WTC11 (cell line): ENCODE measurements at regions not wholly inside any gene's neighbourhood (a gene's known extent, or its start where the extent isn't known, plus 50 kb on each side); places are given as distances from the start of the nearest gene placed in this dataset.

Source experiments
- ATAC-seq: fragments of 200-7000 bp; cut with Tn5 transposase; 2 replicates; pipeline ENCODE4 v1.10.0; 2021; ENCODE audit warnings: mild to moderate bottlenecking, moderate library complexity
- CTCF ChIA-PET: fragments of 300-600 bp; sonication (Branson Sonifier 250); formaldehyde crosslinking; loops from one replicate; lab custom pipeline; 2021; ENCODE audit warnings: antibody characterized with exemption; lab: Charles Lee
- POLR2A ChIA-PET: fragments of 350-600 bp; sonication (Branson Sonifier 250); formaldehyde crosslinking; loops from one replicate; lab custom pipeline; 2021; ENCODE audit warnings: antibody characterized with exemption; lab: Charles Lee
- DNase-seq: peaks from one replicate; pipeline ENCODE4 v3.0.0; 2021; ENCODE audit warnings: low spot score
- H3K27ac Mint-ChIP-seq: 2 replicates; pipeline ENCODE4 v1.8.0; 2021; ENCODE audit warnings: mixed read lengths
- H3K27me3 Mint-ChIP-seq: 2 replicates; pipeline ENCODE4 v1.8.0; 2021; ENCODE audit warnings: low read depth, mild to moderate bottlenecking, moderate library complexity, mixed read lengths
- H3K36me3 Mint-ChIP-seq: 2 replicates; pipeline ENCODE4 v1.8.0; 2021; ENCODE audit warnings: mixed read lengths
- H3K4me1 Mint-ChIP-seq: 2 replicates; pipeline ENCODE4 v1.8.0; 2022; ENCODE audit warnings: mixed read lengths
- H3K4me3 Mint-ChIP-seq: 2 replicates; pipeline ENCODE4 v1.8.0; 2021; ENCODE audit warnings: mild to moderate bottlenecking, moderate library complexity, mixed read lengths
- H3K9me3 Mint-ChIP-seq: 2 replicates; pipeline ENCODE4 v1.8.0; 2021; ENCODE audit warnings: mixed read lengths
- AFF4 ChIP-seq: sonication (generic); formaldehyde crosslinking; IDR thresholded peaks from 2 replicates; pipeline ENCODE4 v1.8.1; 2023; ENCODE audit warnings: mild to moderate bottlenecking, missing genetic modification reagents, borderline replicate concordance
- ARID4B ChIP-seq: sonication (generic); formaldehyde crosslinking; IDR thresholded peaks from 2 replicates; pipeline ENCODE4 v1.8.0; 2023; ENCODE audit warnings: missing genetic modification reagents, mild to moderate bottlenecking, borderline replicate concordance
- ATF3 ChIP-seq: sonication (generic); formaldehyde crosslinking; conservative IDR thresholded peaks from 2 replicates; pipeline ENCODE4 v1.8.1; 2022; ENCODE audit warnings: mild to moderate bottlenecking, missing genetic modification reagents
- CTCF ChIP-seq: fragments of 200-600 bp; IDR thresholded peaks from 2 replicates; pipeline ENCODE4 v1.8.0; 2022; ENCODE audit warnings: antibody characterized with exemption
- E2F4 ChIP-seq: sonication (generic); formaldehyde crosslinking; IDR thresholded peaks from 2 replicates; pipeline ENCODE4 v1.8.1; 2022; ENCODE audit warnings: low read depth, mild to moderate bottlenecking, moderate library complexity, missing genetic modification reagents, borderline replicate concordance
- ELF4 ChIP-seq: sonication (generic); formaldehyde crosslinking; IDR thresholded peaks from 2 replicates; pipeline ENCODE4 v1.8.1; 2022; ENCODE audit warnings: low read depth, mild to moderate bottlenecking, moderate library complexity, missing genetic modification reagents
- EMX1 ChIP-seq: fragments of 250-450 bp; sonication (Bioruptor Pico); IDR thresholded peaks from 2 replicates; pipeline ENCODE4 v1.8.0; 2021; ENCODE audit warnings: mild to moderate bottlenecking
- GTF2I ChIP-seq: fragments of 250-450 bp; sonication (Bioruptor Pico); conservative IDR thresholded peaks from 2 replicates; pipeline ENCODE4 v1.4.0; 2021; ENCODE audit warnings: mild to moderate bottlenecking
- JAZF1 ChIP-seq: fragments of 250-450 bp; sonication (Bioruptor Pico); IDR thresholded peaks from 2 replicates; pipeline ENCODE4 v1.9.0; 2021; ENCODE audit warnings: moderate library complexity, mild to moderate bottlenecking, inconsistent platforms
- MAX ChIP-seq: sonication (generic); formaldehyde crosslinking; IDR thresholded peaks from 2 replicates; pipeline ENCODE4 v1.8.0; 2022; ENCODE audit warnings: mild to moderate bottlenecking, missing genetic modification reagents
- MXD4 ChIP-seq: fragments of 250-450 bp; sonication (Bioruptor Pico); IDR thresholded peaks from 2 replicates; pipeline ENCODE4 v1.8.0; 2021; ENCODE audit warnings: mild to moderate bottlenecking, moderate library complexity, borderline replicate concordance
- MYBL2 ChIP-seq: sonication (generic); formaldehyde crosslinking; IDR thresholded peaks from 2 replicates; pipeline ENCODE4 v1.8.1; 2023; ENCODE audit warnings: mild to moderate bottlenecking, moderate library complexity, missing genetic modification reagents
- NFYB ChIP-seq: sonication (generic); formaldehyde crosslinking; conservative IDR thresholded peaks from 2 replicates; pipeline ENCODE4 v1.8.0; 2022; ENCODE audit warnings: low read depth, missing genetic modification reagents
- OVOL2 ChIP-seq: fragments of 250-450 bp; sonication (Bioruptor Pico); IDR thresholded peaks from 2 replicates; pipeline ENCODE4 v1.9.0; 2021; ENCODE audit warnings: mild to moderate bottlenecking, borderline replicate concordance
- ZNF232 ChIP-seq: sonication (generic); formaldehyde crosslinking; IDR thresholded peaks from 2 replicates; pipeline ENCODE4 v1.8.0; 2022; ENCODE audit warnings: mild to moderate bottlenecking, missing genetic modification reagents
- ZNF263 ChIP-seq: sonication (generic); formaldehyde crosslinking; IDR thresholded peaks from 2 replicates; pipeline ENCODE4 v1.8.1; 2022; ENCODE audit warnings: low read depth, mild to moderate bottlenecking, moderate library complexity, missing genetic modification reagents
- ZSCAN18 ChIP-seq: fragments of 250-450 bp; sonication (Bioruptor Pico); IDR thresholded peaks from 2 replicates; pipeline ENCODE4 v2.1.2; 2022; ENCODE audit warnings: mild to moderate bottlenecking, moderate library complexity

GRCh38 chr18:78071776-78072175 is 822.1 kb downstream of the GALR1 start:
- peaks cover 30% of the 10 kb centered on the region; the same call in 1 of the 2 replicates for H3K36me3 Mint-ChIP-seq
- TF ChIP-seq NFYB (no peak), GTF2I (CRISPR knock-in tag) (no peak), ARID4B (no peak), CTCF (no peak), ELF4 (CRISPR knock-in tag) (no peak), ZNF232 (CRISPR knock-in tag) (no peak), ATF3 (CRISPR knock-in tag) (no peak), JAZF1 (CRISPR knock-in tag) (no peak), AFF4 (CRISPR knock-in tag) (no peak)
- peaks cover 18% of the 10 kb centered on the region for H3K4me1 Mint-ChIP-seq
- CTCF ChIA-PET = no interaction called here
- POLR2A ChIA-PET = no interaction called here
- DNase-seq (no peak), ATAC-seq (no peak)
- peaks cover 4% of the 10 kb centered on the region; the same call in 1 of the 2 replicates for H3K27me3 Mint-ChIP-seq
- no peak overlapping the region for H3K27ac Mint-ChIP-seq
- peaks cover 57% of the 10 kb centered on the region for H3K9me3 Mint-ChIP-seq
- no peak overlapping the region for H3K4me3 Mint-ChIP-seq

GRCh38 chr18:78072375-78072774 is 822.7 kb downstream of the GALR1 start:
- DNase-seq (no peak), ATAC-seq (no peak)
- ChIA-PET CTCF (no interaction called here), POLR2A (no interaction called here)
- peaks cover 53% of the 10 kb centered on the region for H3K9me3 Mint-ChIP-seq
- peaks cover 26% of the 10 kb centered on the region; the same call in 1 of the 2 replicates for H3K36me3 Mint-ChIP-seq
- peaks cover 4% of the 10 kb centered on the region; the same call in 1 of the 2 replicates for H3K27me3 Mint-ChIP-seq
- H3K4me3 Mint-ChIP-seq = no peak overlapping the region
- no peak overlapping the region for H3K27ac Mint-ChIP-seq
- TF ChIP-seq EMX1 (CRISPR knock-in tag) (no peak), MYBL2 (CRISPR knock-in tag) (no peak), ZSCAN18 (CRISPR knock-in tag) (no peak), MAX (no peak), OVOL2 (CRISPR knock-in tag) (no peak), ZNF263 (no peak), AFF4 (CRISPR knock-in tag) (no peak), ELF4 (CRISPR knock-in tag) (no peak), MXD4 (CRISPR knock-in tag) (no peak), E2F4 (CRISPR knock-in tag) (no peak)
- peaks cover 18% of the 10 kb centered on the region for H3K4me1 Mint-ChIP-seq
